Activated CD4-positive, alpha-beta memory T cell treated with anti-CD3 and anti-CD28 coated beads for 36 hours (primary cell): ENCODE measurements at regions not wholly inside any gene's neighbourhood (a gene's known extent, or its start where the extent isn't known, plus 50 kb on each side); places are given as distances from the start of the nearest gene placed in this dataset.

Experiments used
- CTCF ChIA-PET: fragments of 350-600 bp; sonication (Branson Sonifier 250); formaldehyde crosslinking; loops from one replicate; lab custom pipeline; 2021; ENCODE audit warnings: antibody characterized with exemption, inconsistent platforms; lab: Charles Lee
- POLR2A ChIA-PET: fragments of 350-600 bp; sonication (Branson Sonifier 250); formaldehyde crosslinking; loops from one replicate; lab custom pipeline; 2021; ENCODE audit warnings: antibody characterized with exemption; lab: Charles Lee
- DNase-seq: peaks from one replicate; pipeline ENCODE4 v3.0.0-alpha.2; 2020
- H3K27ac Mint-ChIP-seq: one replicate; pipeline ENCODE4 v1.8.0; 2021; ENCODE audit warnings: mixed read lengths
- H3K27me3 Mint-ChIP-seq: one replicate; pipeline ENCODE4 v1.8.0; 2021; ENCODE audit warnings: mixed read lengths
- H3K36me3 Mint-ChIP-seq: one replicate; pipeline ENCODE4 v1.8.0; 2021; ENCODE audit warnings: mixed read lengths
- H3K4me1 Mint-ChIP-seq: one replicate; pipeline ENCODE4 v1.8.0; 2021; ENCODE audit warnings: low read depth, mixed read lengths
- H3K4me3 Mint-ChIP-seq: one replicate; pipeline ENCODE4 v1.8.0; 2021; ENCODE audit warnings: mild to moderate bottlenecking, mixed read lengths
- H3K9me3 Mint-ChIP-seq: one replicate; pipeline ENCODE4 v1.8.0; 2021; ENCODE audit warnings: mixed read lengths
- intact Hi-C: fragments of 100-400 bp; cut with micrococcal nuclease; formaldehyde crosslinking; loops from one replicate; pipeline ENCODE4 v1.15.1; 2023

GRCh38 chr3:67724434-67724833 is 70.0 kb upstream of the SUCLG2 start:
- ChIA-PET POLR2A (no interaction called here), CTCF (no interaction called here)
- H3K27me3 Mint-ChIP-seq: no peaks in the 10 kb centered on the region
- H3K9me3 Mint-ChIP-seq: peaks cover 9% of the 10 kb centered on the region
- H3K27ac Mint-ChIP-seq: no peak overlapping the region
- no peaks in the 10 kb centered on the region for H3K4me1 Mint-ChIP-seq
- no peak for DNase-seq
- H3K36me3 Mint-ChIP-seq: peaks cover 5% of the 10 kb centered on the region
- H3K4me3 Mint-ChIP-seq: no peak overlapping the region
- intact Hi-C loops: no loop called here

- H3K36me3 Mint-ChIP-seq: peaks cover 5% of the 10 kb centered on the region
- POLR2A ChIA-PET: no interaction called here
- no peak for DNase-seq
- H3K27me3 Mint-ChIP-seq: no peaks in the 10 kb centered on the region
- intact Hi-C loops: no loop called here
- H3K4me1 Mint-ChIP-seq: no peaks in the 10 kb centered on the region
- CTCF ChIA-PET: no interaction called here
- peaks cover 9% of the 10 kb centered on the region for H3K9me3 Mint-ChIP-seq
- H3K27ac Mint-ChIP-seq: no peak overlapping the region
- H3K4me3 Mint-ChIP-seq: no peak overlapping the region
These were observed 69.5 kb upstream of the SUCLG2 start for GRCh38 chr3:67723863-67724262.

GRCh38 chr3:67719333-67719732 is 64.9 kb upstream of the SUCLG2 start:
- H3K9me3 Mint-ChIP-seq: peaks cover 9% of the 10 kb centered on the region
- CTCF ChIA-PET: no interaction called here
- POLR2A ChIA-PET: no interaction called here
- H3K27me3 Mint-ChIP-seq: no peaks in the 10 kb centered on the region
- no peaks in the 10 kb centered on the region for H3K4me1 Mint-ChIP-seq
- intact Hi-C loops: no loop called here
- no peak overlapping the region for H3K27ac Mint-ChIP-seq
- peaks cover 5% of the 10 kb centered on the region for H3K36me3 Mint-ChIP-seq
- no peak for DNase-seq
- no peak overlapping the region for H3K4me3 Mint-ChIP-seq

GRCh38 chr3:67715971-67716370 is 61.6 kb upstream of the SUCLG2 start:
- ChIA-PET POLR2A (no interaction called here), CTCF (no interaction called here)
- Mint-ChIP-seq H3K4me3 (no peak overlapping the region), H3K27me3 (no peaks in the 10 kb centered on the region), H3K9me3 (peaks cover 4% of the 10 kb centered on the region), H3K27ac (no peak overlapping the region), H3K36me3 (no peaks in the 10 kb centered on the region), H3K4me1 (no peaks in the 10 kb centered on the region)
- intact Hi-C loops: no loop called here
- DNase-seq: no peak

- DNase-seq: no peak
- H3K27me3 Mint-ChIP-seq: no peaks in the 10 kb centered on the region
- CTCF ChIA-PET: no interaction called here
- H3K36me3 Mint-ChIP-seq: peaks cover 3% of the 10 kb centered on the region
- intact Hi-C loops: no loop called here
- no peaks in the 10 kb centered on the region for H3K9me3 Mint-ChIP-seq
- no peaks in the 10 kb centered on the region for H3K4me1 Mint-ChIP-seq
- no peak overlapping the region for H3K4me3 Mint-ChIP-seq
- H3K27ac Mint-ChIP-seq: no peak overlapping the region
- POLR2A ChIA-PET: no interaction called here
These were observed 59.5 kb upstream of the SUCLG2 start for GRCh38 chr3:67713764-67714469.

- intact Hi-C loops: no loop called here
- H3K4me1 Mint-ChIP-seq: no peaks in the 10 kb centered on the region
- POLR2A ChIA-PET: no interaction called here
- peaks cover 3% of the 10 kb centered on the region for H3K36me3 Mint-ChIP-seq
- no peak overlapping the region for H3K27ac Mint-ChIP-seq
- DNase-seq: no peak
- no peak overlapping the region for H3K4me3 Mint-ChIP-seq
- CTCF ChIA-PET: interaction anchor here (0.6 kb wide), 1 partner anchor 728 kb away, joined by 3 read pairs; no protein-coding TSS in a partner anchor
- H3K9me3 Mint-ChIP-seq: no peaks in the 10 kb centered on the region
- no peaks in the 10 kb centered on the region for H3K27me3 Mint-ChIP-seq
These were observed 57.8 kb upstream of the SUCLG2 start for GRCh38 chr3:67712259-67712658.

GRCh38 chr3:67710396-67710795 is 56.0 kb upstream of the SUCLG2 start:
- Mint-ChIP-seq H3K36me3 (peaks cover 3% of the 10 kb centered on the region), H3K27me3 (no peaks in the 10 kb centered on the region), H3K4me3 (no peak overlapping the region), H3K27ac (no peak overlapping the region), H3K4me1 (no peaks in the 10 kb centered on the region), H3K9me3 (no peaks in the 10 kb centered on the region)
- ChIA-PET CTCF (no interaction called here), POLR2A (no interaction called here)
- no peak for DNase-seq
- intact Hi-C loops: no loop called here

GRCh38 chr3:67706934-67707333 is 52.5 kb upstream of the SUCLG2 start:
- no peak for DNase-seq
- ChIA-PET POLR2A (no interaction called here), CTCF (no interaction called here)
- Mint-ChIP-seq H3K4me3 (no peak overlapping the region), H3K4me1 (no peaks in the 10 kb centered on the region), H3K9me3 (no peaks in the 10 kb centered on the region), H3K27me3 (no peaks in the 10 kb centered on the region), H3K27ac (no peak overlapping the region), H3K36me3 (peaks cover 3% of the 10 kb centered on the region)
- intact Hi-C loops: no loop called here

- ChIA-PET POLR2A (no interaction called here), CTCF (no interaction called here)
These were observed 49.9 kb upstream of the SUCLG2 start for GRCh38 chr3:67704322-67704721.

More at GRCh38 chr3:67704322-67704721, 49.9 kb upstream of the SUCLG2 start:
- Mint-ChIP-seq H3K9me3 (no peaks in the 10 kb centered on the region), H3K36me3 (no peaks in the 10 kb centered on the region), H3K27ac (no peak overlapping the region), H3K4me1 (no peaks in the 10 kb centered on the region), H3K4me3 (no peak overlapping the region), H3K27me3 (no peaks in the 10 kb centered on the region)
- peak; percentile 9 for DNase-seq
- intact Hi-C loops: no loop called here
